ENCODE measurements at regions not wholly inside any gene's neighbourhood (a gene's known extent, or its start where the extent isn't known, plus 50 kb on each side); places are given as distances from the start of the nearest gene placed in this dataset.

DNA sequence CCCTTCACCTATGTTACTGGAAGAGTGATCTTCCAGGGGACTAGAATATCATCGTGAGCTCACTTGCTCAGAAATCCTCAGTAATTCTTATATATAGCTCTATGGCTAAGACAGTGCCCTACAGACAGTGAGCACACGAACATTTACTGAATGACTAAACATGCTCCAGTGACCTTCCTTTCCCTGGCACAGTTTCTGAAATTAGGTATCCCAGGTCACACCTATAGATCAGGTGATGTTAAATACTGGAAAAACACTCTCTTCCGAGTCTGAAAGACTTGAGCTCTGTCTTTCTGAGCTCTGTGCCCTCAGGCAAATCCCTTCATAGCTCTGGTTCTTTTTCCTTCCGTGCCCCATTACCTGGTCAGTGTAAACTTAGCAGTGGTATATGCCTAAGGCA lies 239.4 kb upstream of the LRIG1 start:
- no peak for DNase-seq (ENCODE audit: low read depth in 2 of 3, low spot score in 2 of 3)

DNA sequence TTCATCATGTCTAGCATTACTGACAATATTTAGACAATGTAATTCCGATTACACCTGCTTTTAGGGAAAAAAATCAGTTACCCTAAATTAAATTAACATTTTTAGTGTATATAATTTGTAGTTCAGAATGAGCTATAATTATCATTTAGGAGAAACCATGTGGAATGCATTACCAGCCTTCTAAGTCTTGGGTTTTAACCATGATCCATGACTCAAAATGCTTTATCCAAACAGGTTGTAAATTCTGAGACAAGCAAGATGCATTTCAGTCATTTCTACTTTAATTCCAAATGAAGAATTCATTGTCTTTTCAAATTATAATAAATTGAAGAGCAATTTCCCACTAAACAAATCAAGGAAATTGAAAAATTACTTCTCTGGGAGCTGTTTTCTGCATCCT lies 243.7 kb upstream of the LRIG1 start:
- no peak for DNase-seq (ENCODE audit: low read depth in 2 of 3, low spot score in 2 of 3)

- no peak for DNase-seq (ENCODE audit: low read depth in 2 of 3, low spot score in 2 of 3)
Measured at GRCh38 chr3:66744986-66745385, 244.2 kb upstream of the LRIG1 start.

DNA sequence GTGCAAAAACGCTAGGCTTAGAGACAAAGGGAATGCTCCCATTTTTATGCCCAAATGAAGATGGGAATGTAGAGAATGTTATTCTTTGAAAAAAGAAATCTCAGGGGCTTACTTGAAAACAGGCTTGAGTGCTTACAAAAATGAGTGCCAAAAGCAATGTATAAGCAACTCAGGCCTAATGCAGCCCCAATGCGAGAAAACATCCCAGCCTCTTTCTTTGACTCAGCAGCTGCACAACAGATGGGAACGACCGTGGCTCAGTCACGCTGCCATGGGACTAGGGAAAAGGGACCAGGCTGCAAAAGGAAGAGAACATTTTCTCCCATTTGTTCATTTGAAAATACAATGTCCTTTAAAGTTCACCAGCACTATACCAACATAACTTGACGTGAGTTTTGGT lies 246.4 kb upstream of the LRIG1 start:
- DNase-seq (ENCODE audit: low read depth in 2 of 3, low spot score in 2 of 3) = no peak

DNA sequence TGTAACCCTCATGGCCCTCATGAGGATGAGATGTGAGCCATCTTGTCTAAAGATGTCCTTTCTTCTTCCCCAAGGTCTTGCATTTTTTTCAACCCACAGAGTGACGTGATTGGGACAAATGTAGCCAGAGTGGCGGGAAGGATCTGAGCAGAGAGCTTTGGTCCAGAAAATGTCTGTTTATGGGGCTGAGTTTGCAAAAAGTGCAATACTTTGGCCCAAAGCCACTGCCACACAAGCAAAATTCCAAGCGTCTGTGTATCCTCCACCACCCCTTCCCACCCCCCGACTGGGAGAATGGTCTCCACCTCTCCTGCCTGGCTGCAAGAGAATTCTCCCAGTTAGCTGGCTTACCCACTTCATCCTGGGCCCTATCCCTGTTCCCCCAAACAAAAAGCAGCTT lies 246.9 kb upstream of the LRIG1 start:
- no peak for DNase-seq (ENCODE audit: low read depth in 2 of 3, low spot score in 2 of 3)

- DNase-seq (ENCODE audit: low read depth in 2 of 3, low spot score in 2 of 3) = no peak
Measured at GRCh38 chr3:66748175-66748876, 247.5 kb upstream of the LRIG1 start.

- no peak for DNase-seq (ENCODE audit: low read depth in 2 of 3, low spot score in 2 of 3)
Measured at GRCh38 chr3:66751842-66752241, 246.3 kb upstream of the KBTBD8 start.

DNA sequence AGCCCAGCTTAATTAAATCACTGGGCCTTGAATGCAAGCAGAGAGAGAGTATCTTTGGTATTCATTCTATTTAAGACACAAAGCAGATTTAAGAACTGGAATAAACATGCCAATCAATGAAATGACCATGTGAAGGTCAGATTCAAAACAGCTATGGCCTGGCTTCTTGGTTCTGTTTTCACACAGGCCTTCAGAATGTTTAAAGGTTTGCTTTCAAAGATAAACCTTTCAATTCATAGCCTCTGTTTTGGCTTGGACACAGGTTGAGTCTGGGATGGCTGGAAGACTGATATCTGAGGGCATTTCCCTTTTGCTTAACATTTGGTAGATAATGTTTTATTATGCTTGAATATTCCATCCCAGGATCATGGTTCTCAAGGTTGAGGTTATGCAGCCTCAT lies 244.4 kb upstream of the KBTBD8 start:
- no peak for DNase-seq (ENCODE audit: low read depth in 2 of 3, low spot score in 2 of 3)

DNA sequence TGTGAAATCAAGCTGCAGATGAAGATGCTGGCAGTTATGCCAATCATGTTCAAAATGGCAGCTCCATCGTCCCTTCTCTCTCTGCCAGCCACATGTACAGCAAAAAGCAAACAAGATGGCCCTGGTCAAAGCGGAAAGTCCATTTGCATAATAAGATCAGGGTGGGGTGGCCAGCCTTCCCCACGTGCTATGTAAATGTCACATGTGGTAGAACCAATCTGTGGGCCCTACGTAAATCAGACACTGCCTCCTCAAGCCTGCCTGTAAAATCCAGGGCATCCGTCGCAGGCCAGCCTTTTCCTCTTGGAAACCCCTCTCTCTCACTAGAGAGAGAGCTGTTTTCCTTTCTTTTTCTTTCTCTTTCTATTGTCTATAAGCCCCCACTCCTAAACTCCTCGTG lies 243.5 kb upstream of the KBTBD8 start:
- DNase-seq (ENCODE audit: low read depth in 2 of 3, low spot score in 2 of 3) = no peak

DNA sequence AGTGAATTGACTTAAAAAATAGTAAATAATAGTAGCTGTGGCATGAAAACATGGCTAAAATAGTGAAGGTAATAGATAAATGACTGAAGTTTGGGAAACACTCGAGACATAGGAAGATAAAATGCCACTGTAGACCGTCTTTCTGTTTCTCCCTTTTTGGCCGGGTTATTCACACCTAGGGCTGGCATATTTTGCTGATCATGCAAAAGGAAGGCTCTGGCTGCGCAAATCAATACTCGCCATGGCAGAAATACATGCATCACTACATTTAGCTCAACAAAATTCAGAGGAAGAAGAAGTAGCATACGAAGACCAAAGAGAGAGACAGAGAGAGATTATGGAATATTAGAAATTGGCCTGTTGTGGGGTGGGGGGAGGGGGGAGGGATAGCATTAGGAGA lies 242.2 kb upstream of the KBTBD8 start:
- no peak for DNase-seq (ENCODE audit: low read depth in 2 of 3, low spot score in 2 of 3)

- no peak for DNase-seq (ENCODE audit: low read depth in 2 of 3, low spot score in 2 of 3)
Measured at GRCh38 chr3:66756468-66757036, 241.6 kb upstream of the KBTBD8 start.

DNA sequence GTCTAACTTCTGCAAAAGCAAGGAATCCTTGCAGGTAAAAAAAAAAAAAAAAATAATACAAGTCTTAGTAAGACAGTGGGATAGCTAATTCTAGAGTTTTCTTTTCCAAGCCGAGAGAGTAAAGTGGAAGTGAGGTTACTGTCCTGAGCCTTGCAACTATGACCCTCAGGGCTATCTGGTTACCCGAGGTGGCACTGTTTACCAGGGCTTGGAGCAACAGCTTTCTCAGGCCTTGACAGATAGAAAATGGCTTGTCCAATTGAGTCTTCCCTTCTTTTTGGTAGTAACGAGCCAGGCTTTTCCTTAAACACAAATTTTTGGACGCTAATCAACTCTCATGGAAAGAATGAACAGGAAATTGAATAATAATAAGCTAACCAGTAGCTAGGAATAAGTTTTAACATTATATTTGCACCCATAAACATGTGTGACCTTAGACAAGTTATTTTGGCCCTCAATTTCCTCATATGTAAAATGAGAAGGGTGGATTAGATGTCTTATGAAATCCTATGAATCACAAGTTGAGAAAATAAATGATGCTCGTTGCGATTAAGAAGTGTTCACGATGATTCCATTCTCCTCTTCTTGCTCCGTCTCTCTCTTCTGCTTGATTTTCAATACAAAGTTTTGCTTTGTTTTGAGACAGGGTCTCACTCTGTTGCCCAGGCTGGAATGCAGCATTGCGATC lies 236.9 kb upstream of the KBTBD8 start:
- DNase-seq (ENCODE audit: low read depth in 2 of 3, low spot score in 2 of 3) = no peak

- no peak for DNase-seq (ENCODE audit: low read depth in 2 of 3, low spot score in 2 of 3)
Measured at GRCh38 chr3:66762916-66763693, 235.0 kb upstream of the KBTBD8 start.

- no peak for DNase-seq (ENCODE audit: low read depth in 2 of 3, low spot score in 2 of 3)
Measured at GRCh38 chr3:66778107-66778506, 220.0 kb upstream of the KBTBD8 start.

GRCh38 chr3:66778777-66779176 lies 219.3 kb upstream of the KBTBD8 start:
- DNase-seq (ENCODE audit: low read depth in 2 of 3, low spot score in 2 of 3) = no peak

GRCh38 chr3:66785191-66785909 lies 212.8 kb upstream of the KBTBD8 start:
- DNase-seq (ENCODE audit: low read depth in 2 of 3, low spot score in 2 of 3) = no peak

DNA sequence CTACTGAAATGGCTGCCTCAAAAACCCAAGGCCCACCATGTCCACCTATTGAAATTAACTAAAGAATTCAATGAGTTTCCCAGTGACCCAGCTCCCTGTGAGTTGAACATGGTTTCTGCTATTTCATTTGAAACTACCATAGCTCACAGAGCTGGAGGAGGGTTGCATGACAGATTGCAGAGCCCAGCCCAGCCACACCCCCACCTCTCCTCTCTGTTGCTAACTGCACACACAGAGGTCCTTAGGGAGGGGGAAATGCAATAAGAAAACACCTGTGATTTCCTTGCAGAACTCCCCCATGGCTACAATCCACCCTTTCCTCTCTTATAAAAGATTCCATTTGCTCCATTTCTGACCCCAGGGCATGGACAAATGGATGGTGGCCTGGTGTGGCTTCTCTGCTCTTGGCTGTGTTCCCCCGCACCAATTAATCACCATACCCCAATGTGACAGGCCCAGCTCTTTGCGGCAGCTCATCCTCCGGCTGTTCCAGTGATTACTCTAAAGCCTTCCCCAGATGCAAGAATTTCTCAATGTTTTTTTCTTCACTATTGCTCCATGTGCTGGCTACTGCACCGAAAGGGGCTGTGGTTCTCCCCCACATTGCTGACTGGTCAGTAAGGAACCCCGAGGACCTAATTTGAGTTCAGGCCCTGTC lies 208.4 kb upstream of the KBTBD8 start:
- DNase-seq (ENCODE audit: low read depth in 2 of 3, low spot score in 2 of 3) = no peak

- DNase-seq (ENCODE audit: low read depth in 2 of 3, low spot score in 2 of 3) = no peak
Measured at GRCh38 chr3:66792086-66792485, 206.0 kb upstream of the KBTBD8 start.

- DNase-seq (ENCODE audit: low read depth in 2 of 3, low spot score in 2 of 3) = no peak
Measured at GRCh38 chr3:66795365-66795764, 202.7 kb upstream of the KBTBD8 start.

DNA sequence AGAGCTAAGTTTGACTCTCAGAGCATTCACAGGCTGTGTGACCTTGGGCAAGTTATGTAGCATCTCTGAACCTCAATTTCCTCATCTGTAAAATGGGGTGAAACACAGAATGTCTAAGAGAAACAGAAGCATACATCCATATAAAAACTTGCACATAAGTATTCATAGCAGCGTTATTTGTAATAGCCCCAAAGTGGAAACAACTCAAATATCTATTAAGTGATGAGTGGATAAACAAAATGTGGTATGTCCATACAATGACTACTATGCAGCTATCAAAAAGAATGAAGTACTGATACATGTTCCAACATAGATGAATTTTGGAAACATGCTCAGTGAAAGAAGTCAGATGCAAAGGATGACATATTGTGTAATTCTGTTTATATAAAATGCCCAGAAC lies 201.8 kb upstream of the KBTBD8 start:
- no peak for DNase-seq (ENCODE audit: low read depth in 2 of 3, low spot score in 2 of 3)
